HL-60/S4 (cell line): ENCODE measurements at regions not wholly inside any gene's neighbourhood (a gene's known extent, or its start where the extent isn't known, plus 50 kb on each side); places are given as distances from the start of the nearest gene placed in this dataset.
"Not testable (repeated sequence)": the region's sequence is repeated elsewhere in the genome, so short reads cannot be mapped to it uniquely, and the experiment has no call there.

Source experiments
- in situ Hi-C: fragments of 300-500 bp; cut with MboI; formaldehyde crosslinking; loops from 2 replicates; pipeline ENCODE4 v1.14.3; 2022; ENCODE audit warnings: low sequenced_read_pairs

DNA sequence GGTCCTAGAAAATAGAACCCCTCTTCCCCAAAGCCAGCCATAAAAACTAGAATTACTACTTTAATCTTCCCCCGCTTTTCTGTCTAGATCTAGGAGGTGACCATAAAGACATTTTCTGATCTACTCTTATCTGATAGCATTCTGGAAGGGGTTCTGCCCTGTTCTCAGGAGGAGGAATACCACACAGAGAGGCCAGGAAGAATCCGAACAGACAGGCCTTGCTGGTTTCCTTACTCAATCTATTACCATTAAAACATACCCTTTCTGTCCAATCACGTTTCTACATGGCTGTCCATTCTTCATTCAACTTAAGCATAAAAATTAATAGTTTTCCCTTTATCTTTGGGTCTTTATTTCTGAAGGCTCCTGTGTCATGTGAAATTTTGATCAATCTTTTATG, 198.7 kb downstream of the GPAT3 start:
- in situ Hi-C loops, result no loop called here

DNA sequence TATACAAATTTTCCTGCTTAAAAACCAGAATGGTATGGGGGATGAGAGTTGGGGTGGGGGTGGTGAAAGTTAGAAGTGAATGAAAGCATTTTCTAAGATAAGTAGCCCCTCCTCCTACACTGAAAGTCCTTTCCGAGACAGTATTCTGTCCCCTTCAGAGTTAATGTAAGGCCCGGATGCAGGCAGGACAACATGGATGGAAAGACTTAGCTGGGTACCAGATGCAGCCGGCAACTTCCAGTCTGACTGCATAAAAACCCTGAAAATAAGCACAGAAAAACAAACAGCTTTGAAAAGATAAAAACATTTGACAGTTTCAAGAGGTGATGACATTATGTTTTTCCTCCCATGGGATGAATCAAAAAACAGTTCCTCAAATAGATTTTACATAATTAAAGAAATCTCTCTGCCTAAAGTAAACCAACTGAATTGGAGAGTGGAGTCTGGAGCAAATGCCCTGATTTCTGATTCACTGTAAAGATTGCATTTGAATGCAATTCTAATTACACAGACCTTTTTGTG, 196.3 kb downstream of the GPAT3 start:
- in situ Hi-C loops, result no loop called here

DNA sequence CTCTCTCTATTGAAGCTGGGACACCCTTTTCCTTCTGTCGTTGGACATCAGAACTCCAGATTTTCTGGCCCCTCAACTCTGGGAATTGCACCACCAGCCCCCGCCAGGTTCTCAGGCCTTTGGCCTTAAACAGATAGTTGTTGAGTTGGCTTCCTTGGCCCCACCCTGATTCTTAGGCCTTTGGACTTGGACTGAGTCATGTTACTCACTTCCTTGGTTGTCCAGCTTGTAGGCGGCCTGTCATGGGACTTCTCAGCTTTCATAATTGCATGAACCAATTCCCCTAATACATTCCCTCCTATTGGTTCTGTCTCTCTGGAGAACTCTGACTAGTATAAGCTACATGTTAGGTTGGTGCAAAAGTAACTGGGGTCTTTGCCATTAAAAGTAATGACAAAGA, 195.7 kb downstream of the GPAT3 start:
- in situ Hi-C loops, result no loop called here

DNA sequence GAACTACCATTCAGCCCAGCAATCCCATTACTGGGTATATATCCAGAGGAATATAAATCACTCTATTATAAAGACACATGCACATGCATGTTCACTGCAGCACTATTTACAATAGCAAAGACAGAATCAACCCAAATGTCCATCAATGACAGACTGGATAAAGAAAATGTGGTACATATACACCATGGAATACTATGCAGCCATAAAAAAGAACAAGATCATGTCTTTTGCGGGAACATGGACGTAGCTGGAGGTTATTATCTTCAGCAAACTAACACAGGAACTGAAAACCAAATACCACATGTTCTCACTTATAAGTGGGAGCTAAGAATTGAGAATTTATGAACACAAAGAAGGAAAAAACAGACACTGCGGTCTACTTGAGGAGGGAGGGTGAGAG, 195.1 kb downstream of the GPAT3 start:
- in situ Hi-C loops, result not testable (repeated sequence)

DNA sequence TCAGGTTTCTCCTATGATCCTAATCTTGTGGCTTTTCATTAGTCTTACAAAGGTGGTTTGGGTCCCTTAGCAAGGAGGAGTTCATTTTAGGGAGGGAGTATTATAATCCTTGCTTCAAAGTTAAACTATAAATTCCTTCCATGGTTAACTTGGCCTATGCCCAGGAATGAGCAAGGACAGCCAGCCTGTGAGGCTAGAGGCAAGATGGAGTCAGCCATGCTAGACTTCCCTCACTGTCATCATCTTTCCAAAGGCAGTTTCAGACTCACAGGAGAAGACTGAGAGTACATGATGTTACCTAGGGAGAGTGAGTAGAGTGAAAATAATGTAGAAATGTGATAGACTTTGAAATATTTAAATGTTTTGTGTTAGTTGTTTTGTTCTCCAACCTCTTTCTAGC, 192.3 kb downstream of the GPAT3 start:
- in situ Hi-C loops, result no loop called here

DNA sequence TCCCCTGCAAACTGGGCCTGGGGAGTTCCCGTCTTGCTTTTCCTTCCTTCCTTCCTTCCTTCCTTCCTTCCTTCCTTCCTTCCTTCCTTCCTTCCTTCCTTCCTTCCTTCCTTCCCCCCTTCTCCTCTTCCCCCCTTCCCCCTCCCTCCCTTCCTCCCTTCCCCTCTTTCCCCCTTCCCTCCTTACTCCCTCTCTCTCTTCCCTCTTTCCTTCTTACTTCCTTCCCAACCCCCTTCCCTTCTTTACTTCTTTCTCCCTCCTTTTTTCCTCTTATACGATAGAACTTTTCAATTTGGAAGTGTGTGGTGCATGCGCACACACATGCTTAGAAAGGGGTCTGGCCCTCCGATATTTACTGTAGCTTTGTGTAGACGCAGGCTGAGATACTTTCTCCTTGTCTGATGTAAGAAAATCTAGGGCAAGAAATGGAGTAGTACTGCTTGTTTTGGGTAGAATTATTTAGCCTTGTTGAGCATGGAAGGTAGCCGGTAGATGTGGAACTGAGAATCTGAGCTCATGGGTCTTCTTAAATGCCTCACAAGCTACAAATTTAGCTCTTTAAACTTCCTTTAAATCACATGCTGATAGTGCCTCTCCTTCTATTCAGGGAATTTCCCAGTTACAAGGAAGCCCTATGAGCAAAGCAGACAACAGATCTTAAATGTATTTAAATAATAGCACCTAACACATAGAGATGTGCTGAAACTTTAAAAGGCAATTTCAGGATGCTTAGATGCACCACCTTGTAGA, 189.6 kb downstream of the GPAT3 start:
- in situ Hi-C loops, result no loop called here

DNA sequence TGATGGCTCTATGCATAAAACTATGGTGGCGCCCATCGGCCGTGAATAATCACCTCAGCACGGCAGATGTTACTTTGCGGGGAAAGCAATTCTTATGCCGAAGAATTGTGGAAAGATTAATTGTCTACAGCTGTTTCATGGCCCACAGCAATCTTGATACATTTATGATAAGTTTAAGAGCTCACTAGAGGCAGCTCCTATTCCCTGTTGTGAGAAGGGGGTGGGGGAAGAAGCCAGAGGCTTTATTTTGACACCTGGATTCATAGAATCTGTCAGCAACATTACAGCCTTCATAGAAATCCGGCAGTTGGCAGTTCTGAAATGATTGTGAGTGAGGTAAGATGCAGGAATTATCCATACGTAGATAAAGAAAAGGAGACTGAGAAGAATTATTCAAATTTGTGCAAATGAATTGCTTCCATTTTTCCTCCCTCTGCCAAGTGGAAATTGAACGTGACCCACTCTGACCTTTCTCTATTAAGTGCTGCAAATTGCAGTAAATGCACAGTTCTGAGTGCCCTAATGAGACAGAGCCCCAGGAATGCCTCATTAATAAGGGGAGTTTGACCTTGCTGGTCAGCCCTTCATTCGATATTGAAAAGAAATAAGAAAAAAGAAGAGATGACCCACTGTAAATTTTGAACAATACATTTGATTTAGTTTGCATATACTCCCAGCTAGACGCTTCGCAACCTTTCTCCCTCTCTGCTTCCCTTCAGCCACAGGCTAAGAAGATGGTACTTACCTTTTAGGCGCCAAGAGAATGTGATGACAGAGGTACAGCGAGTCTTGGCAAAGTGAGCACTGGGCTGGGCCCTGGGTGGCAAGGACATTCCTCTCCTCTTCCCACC, 188.8 kb downstream of the GPAT3 start:
- in situ Hi-C loops, result no loop called here

DNA sequence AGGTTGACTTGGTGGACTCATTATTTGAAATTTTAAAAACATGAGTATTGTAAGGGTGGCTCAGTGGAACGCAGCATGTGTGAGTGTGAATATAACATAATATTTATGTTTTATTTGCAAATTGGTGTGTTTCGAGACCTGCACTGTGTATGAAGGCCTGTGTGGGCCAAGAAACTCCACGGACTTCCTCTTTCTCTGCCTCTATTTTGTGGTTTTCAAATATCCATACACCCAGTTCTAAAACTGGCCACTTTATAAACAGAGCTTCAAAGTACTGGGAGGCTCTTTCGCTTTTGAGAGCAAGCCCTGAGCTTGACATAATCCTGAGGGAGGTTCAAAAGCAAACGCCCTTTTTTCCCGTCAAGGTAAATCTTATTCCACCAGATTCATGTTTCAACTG, 187.7 kb downstream of the GPAT3 start:
- in situ Hi-C loops, result no loop called here

DNA sequence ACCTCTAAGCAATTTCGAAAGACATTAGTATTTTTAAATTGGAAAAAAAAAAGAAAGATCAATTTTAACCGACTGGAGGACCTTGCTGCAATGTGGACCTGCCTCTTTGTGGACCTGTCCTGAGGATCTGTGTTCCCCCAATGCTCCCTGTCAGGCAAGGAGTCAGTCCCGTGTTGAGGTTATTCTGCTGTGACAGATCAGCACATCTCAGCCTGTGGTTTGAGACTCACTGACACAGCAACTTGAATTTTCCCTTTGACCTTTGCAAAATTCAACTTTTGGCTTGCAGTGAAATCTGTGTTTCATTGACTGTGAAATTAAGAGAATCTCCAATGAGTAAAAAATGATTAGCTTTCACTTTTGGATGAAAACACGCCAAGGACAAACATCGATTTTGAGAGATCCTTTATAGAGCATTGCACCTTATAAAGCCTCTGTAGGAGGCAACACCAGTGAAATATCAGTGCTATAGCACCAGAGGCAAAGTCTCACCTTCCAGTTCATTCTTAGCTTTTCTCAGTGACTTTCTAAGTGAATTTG, 186.9 kb downstream of the GPAT3 start:
- in situ Hi-C loops, result no loop called here

DNA sequence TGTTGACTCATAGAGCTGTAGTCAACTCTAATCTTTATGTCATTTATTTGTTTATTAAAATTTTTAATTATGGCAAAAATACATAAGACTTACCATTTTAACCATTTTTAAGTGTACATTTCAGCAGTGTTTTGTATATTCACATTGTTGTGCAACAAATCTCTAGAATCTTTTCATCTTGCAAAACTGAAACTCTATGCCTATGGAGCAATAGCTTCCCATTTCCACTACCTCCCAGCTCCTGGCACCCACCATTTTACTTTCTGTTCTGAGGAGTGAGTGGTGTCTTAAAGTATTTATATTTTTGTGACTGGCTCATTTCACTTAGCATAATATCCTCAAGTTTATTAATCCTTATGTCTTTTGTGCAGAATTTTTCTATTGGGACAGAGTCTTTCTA, 181.0 kb downstream of the GPAT3 start:
- in situ Hi-C loops, result no loop called here

DNA sequence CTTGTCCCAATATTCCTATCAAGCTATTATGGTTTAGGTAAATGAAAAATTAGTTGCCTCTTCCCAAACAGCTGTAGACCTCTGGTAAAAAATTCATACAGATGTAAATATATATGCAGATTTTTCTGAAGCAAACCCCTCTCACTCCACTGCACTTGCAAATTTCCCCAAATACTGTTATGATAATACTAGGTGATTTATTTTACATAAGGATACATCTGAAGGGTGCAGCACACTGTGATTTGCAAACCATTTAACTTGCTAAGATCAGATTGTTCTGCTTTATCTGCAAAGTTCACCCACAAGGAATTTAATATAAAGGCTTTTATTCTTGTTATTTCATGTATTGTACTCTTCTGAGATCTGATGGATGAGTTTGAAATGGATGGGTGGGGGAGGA, 177.0 kb downstream of the GPAT3 start:
- in situ Hi-C loops, result no loop called here

DNA sequence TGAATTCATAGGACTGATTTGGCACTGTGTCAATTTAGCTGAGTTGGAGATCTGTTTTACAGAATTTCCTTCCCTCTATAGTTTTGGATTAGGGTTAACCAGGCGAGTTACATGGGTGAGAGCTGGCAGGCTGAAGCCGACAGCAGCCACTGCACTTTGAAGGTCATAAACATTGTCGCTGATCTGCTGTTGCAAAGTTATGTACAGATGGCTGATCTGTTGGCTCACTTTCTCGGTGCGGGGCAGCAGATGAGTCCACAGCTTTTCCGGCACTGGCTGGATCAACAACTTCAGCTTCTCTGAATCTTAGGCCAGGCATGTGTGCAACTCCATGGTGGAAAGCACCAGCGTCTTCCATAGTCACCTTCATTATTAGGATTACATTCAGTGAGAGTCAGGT, 173.7 kb downstream of the GPAT3 start:
- in situ Hi-C loops, result no loop called here

DNA sequence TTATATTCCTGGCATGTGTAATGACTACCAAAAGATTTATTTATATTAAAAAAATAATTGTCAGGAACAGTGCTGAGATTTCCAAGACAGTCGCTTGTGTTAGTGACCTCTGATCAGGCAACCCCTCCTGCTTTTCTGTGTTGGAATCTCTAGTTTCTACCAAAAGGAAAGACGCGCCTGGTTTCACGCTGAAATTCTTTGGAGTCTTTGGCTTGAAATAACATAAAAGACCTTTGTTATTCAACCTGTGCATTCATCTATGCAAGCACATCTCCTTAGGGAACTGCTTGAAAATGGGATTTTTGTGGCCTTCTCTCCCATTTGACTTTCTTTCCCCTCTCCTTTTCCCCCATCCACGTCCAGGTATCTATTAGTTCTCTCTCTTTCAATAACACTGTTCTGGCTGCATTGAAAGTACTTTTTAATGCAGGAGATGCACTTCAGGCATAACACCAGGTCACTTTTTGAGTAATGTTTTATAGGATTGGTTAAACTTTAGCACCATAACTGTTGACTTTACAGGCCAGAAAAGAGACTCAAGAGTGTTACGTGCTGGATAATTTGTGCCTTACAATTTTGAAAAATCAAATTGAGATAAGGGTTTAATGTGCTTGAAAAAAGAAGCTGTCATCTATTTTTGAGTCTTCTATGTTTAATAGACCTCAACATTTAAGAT, 172.7 kb downstream of the GPAT3 start:
- in situ Hi-C loops, result no loop called here

DNA sequence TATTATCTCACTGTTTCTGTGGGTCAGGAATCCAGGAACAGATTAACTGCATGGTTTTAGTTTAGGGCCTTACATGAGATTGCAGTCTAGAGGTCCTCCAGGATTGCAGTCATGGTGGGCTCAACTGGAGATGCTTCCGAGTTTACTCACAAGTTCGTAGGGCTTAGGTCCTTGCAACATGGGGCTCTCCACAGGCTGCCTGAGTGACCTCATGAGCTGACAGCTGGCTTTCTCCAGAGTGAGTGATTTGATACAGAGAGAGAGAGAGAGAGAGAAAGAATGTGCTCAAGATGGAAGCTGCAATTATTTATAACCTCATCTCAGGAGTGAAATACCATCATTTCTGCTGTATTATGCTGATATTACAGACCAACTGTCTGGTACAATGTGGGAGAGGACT, 168.9 kb downstream of the GPAT3 start:
- in situ Hi-C loops, result no loop called here

DNA sequence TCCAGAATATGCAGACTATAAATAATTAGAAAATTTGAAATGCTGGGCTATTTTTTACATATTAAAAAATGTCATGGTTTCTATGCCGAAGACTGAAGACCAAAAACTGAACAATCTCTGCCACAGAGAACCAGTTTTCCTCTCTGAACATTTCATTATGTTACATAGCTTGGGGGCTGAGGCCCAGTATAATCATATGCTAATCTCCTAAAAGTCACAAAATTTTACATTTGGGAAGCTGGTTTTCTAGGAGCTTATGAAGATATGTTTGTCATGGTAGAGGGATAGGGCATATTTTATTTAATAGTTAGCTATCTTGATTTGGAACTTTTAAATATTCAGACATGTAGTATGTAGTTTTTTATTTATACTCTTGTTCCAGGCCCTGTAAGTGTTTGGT, 167.8 kb downstream of the GPAT3 start:
- in situ Hi-C loops, result no loop called here

DNA sequence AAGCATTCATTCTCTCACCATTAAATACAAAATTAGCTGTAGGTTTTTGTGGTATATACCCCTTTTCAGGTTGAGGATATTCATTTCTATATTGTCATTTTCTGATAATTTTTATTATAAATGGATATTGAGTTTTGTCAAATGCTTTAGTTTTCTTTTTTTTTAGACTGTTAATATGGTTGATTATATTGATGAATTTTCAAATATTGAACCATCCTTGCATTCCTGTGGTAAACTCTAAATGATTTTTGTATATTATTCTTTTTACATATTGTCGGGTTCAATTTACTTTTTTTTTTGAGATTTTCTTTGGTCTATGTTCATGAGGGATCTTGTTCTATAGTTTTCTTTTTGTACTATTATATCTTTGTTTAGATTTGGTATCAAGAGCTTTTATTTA, 165.1 kb downstream of the GPAT3 start:
- in situ Hi-C loops, result no loop called here

DNA sequence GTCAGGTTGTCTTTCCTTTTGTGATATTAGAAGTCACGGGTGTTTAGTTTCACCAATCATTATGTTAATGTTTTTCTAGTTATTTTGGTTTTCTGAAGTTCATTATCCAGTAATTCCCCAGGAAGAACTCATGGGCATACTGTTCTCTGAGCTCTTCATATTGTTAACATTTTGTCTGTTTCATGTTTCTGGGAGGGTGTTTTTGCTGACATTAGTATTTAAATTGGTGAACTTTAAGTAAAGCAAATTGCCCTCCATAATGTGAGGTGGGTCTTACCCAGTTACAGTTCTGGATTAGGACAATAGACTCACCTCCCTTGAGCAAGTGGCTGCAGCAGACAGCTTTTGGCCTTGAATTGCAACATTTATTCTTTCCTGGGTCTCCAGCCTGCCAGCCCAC, 163.4 kb downstream of the GPAT3 start:
- in situ Hi-C loops, result no loop called here

DNA sequence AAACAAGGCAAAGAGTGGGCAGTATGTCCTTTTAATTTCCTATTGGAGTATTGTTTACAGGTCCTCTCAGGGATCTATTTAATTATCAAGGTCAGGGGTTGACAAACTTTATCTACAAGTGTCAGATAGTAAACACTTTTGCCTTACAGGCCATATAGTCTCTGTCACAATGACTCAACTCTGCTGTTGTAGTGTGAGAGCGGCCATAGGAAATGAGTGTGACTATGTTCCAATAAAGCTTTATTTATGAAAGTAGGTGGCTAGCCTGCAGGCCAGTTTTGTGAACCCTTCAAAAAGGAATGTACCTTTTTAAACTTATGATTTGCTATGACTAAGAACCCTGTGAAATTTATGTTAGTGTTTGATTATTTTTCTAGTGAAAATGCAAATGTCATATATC, 156.1 kb downstream of the GPAT3 start:
- in situ Hi-C loops, result no loop called here

DNA sequence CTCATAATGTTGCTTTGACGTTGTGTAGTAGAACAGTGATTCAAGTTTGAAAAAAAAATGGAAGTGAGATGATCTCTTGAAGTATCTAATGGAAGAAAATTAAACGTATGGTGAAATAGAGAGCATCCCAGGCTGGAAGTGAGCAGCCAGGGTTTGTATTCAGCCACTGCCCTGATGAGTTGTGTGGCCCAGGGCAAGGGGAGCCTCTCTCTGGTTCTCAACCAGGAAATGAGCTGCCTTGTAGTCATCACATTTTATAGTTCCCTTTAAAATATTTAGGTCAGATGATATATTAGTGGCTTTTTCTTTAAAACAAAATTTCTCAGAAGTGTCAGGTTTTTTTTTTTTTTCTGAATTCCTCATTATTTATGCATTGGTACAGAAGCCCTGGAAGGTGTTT, 150.3 kb downstream of the GPAT3 start:
- in situ Hi-C loops, result no loop called here

DNA sequence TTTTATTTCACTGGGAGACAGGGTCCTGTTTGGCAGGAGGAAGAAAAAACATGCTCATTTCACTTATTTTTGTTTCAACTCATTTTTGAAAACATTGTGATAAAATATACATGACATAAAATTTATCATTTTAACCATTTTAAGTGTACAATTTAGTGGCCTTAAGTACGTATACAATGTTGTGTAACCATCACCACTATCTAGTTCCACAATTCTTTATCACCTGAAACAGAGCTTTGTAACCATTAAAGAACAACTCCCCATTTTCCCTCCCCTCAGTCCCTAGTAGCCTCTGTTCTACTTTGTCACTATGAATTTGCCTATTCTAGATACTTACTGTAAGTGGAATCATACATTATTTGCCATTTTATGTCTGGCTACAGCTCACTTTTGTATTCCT, 143.8 kb downstream of the GPAT3 start:
- in situ Hi-C loops, result no loop called here

DNA sequence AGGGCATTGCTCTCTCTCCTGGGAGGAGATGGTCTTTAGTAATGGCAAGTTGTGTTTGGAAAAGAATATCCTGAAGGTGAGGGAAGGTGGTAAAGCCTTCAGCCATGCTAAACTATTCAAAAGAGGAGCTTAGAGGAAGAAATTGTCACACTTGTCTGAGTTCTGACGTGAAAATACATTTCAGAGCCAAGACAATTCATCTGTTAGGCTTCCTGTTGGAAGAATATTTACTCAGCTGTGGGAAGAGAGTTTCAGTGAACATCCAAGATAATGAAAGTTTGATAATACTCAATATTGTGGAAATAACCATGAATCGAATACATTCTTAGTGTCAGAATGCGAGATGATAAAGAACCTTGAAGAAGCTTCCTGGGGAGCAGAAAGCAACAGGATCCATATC, 143.3 kb downstream of the GPAT3 start:
- in situ Hi-C loops, result no loop called here
